Activated B cell treated with CpG ODN at 0.5 μM for 24 hours (primary cell): ENCODE measurements at regions not wholly inside any gene's neighbourhood (a gene's known extent, or its start where the extent isn't known, plus 50 kb on each side); places are given as distances from the start of the nearest gene placed in this dataset.

ENCODE experiments used
- ATAC-seq: fragments of 200-7000 bp; cut with Tn5 transposase; one replicate; pipeline ENCODE4 v1.10.0; 2021; ENCODE audit warnings: low read depth, mild to moderate bottlenecking, moderate library complexity
- CTCF ChIA-PET: fragments of 350-600 bp; sonication (Branson Sonifier 250); formaldehyde crosslinking; loops from one replicate; lab custom pipeline; 2021; ENCODE audit warnings: antibody characterized with exemption; lab: Charles Lee
- POLR2A ChIA-PET: fragments of 350-600 bp; sonication (Branson Sonifier 250); formaldehyde crosslinking; loops from one replicate; lab custom pipeline; 2021; ENCODE audit warnings: antibody characterized with exemption; lab: Charles Lee
- DNase-seq: peaks from one replicate; pipeline ENCODE4 v3.0.0; 2022
- H3K27ac Mint-ChIP-seq: one replicate; pipeline ENCODE4 v1.8.0; 2020; ENCODE audit warnings: mixed read lengths
- H3K27me3 Mint-ChIP-seq: one replicate; pipeline ENCODE4 v1.8.0; 2021; ENCODE audit warnings: mixed read lengths
- H3K36me3 Mint-ChIP-seq: one replicate; pipeline ENCODE4 v1.8.0; 2021; ENCODE audit warnings: low read depth, mixed read lengths
- H3K4me1 Mint-ChIP-seq: one replicate; pipeline ENCODE4 v1.8.0; 2021; ENCODE audit warnings: mixed read lengths
- H3K4me3 Mint-ChIP-seq: one replicate; pipeline ENCODE4 v1.8.0; 2020; ENCODE audit warnings: mild to moderate bottlenecking, mixed read lengths
- H3K9me3 Mint-ChIP-seq: one replicate; pipeline ENCODE4 v1.8.0; 2020; ENCODE audit warnings: mixed read lengths
- CTCF ChIP-seq: fragments of 200-600 bp; IDR thresholded peaks from one replicate; pipeline ENCODE4 v1.8.0; 2022; ENCODE audit warnings: antibody characterized with exemption, mild to moderate bottlenecking
- intact Hi-C: fragments of 100-400 bp; cut with micrococcal nuclease; formaldehyde crosslinking; loops from one replicate; pipeline ENCODE4 v1.15.1; 2024

- H3K4me1 Mint-ChIP-seq = peaks cover 24% of the 10 kb centered on the region
- no peak overlapping the region for H3K27ac Mint-ChIP-seq
- no peaks in the 10 kb centered on the region for H3K36me3 Mint-ChIP-seq
- POLR2A ChIA-PET = no interaction called here
- DNase-seq (no peak), ATAC-seq (no peak)
- H3K9me3 Mint-ChIP-seq = no peaks in the 10 kb centered on the region
- TF ChIP-seq CTCF = no peak
- H3K27me3 Mint-ChIP-seq = peaks cover 33% of the 10 kb centered on the region
- intact Hi-C loops = loop anchor here (5.0 to 10.0 kb wide), 2 partner anchors 97 to 346 kb away; no protein-coding TSS in a partner anchor
- CTCF ChIA-PET = interaction anchor here (1.3 kb wide), 1 partner anchor 935 kb away, joined by 4 read pairs; no protein-coding TSS in a partner anchor
- no peak overlapping the region for H3K4me3 Mint-ChIP-seq
These were observed 63.9 kb downstream of the MAT2B start for GRCh38 chr5:163569284-163569683.

GRCh38 chr5:163571744-163572143, 66.3 kb downstream of the MAT2B start:
- Mint-ChIP-seq H3K27me3 (peaks cover 23% of the 10 kb centered on the region), H3K9me3 (no peaks in the 10 kb centered on the region), H3K27ac (no peak overlapping the region), H3K4me3 (no peak overlapping the region), H3K36me3 (no peaks in the 10 kb centered on the region), H3K4me1 (peaks cover 5% of the 10 kb centered on the region)
- ATAC-seq (no peak), DNase-seq (no peak)
- ChIA-PET POLR2A (no interaction called here), CTCF (no interaction called here)
- intact Hi-C loops = no loop called here
- TF ChIP-seq CTCF = no peak

GRCh38 chr5:163574472-163575440, 69.3 kb downstream of the MAT2B start:
- CTCF ChIA-PET = no interaction called here
- intact Hi-C loops = no loop called here
- no peak for TF ChIP-seq CTCF
- H3K4me1 Mint-ChIP-seq = no peaks in the 10 kb centered on the region
- H3K36me3 Mint-ChIP-seq = no peaks in the 10 kb centered on the region
- ATAC-seq (no peak), DNase-seq (no peak)
- peaks cover 11% of the 10 kb centered on the region for H3K27me3 Mint-ChIP-seq
- no peak overlapping the region for H3K4me3 Mint-ChIP-seq
- H3K27ac Mint-ChIP-seq = no peak overlapping the region
- peaks cover 3% of the 10 kb centered on the region for H3K9me3 Mint-ChIP-seq
- POLR2A ChIA-PET = no interaction called here

- ChIA-PET CTCF (no interaction called here), POLR2A (no interaction called here)
- Mint-ChIP-seq H3K36me3 (no peaks in the 10 kb centered on the region), H3K27me3 (peaks cover 15% of the 10 kb centered on the region), H3K9me3 (peaks cover 4% of the 10 kb centered on the region), H3K4me3 (no peak overlapping the region), H3K27ac (no peak overlapping the region), H3K4me1 (no peaks in the 10 kb centered on the region)
- intact Hi-C loops = no loop called here
- ATAC-seq (no peak), DNase-seq (no peak)
- no peak for TF ChIP-seq CTCF
These were observed 73.2 kb downstream of the MAT2B start for GRCh38 chr5:163578652-163579051.

- CTCF ChIA-PET = interaction anchor here (0.5 kb wide), 1 partner anchor 919 kb away, joined by 3 read pairs; no protein-coding TSS in a partner anchor
- ATAC-seq = no peak
- peaks cover 11% of the 10 kb centered on the region for H3K27me3 Mint-ChIP-seq
- intact Hi-C loops = no loop called here
- no peaks in the 10 kb centered on the region for H3K36me3 Mint-ChIP-seq
- peaks cover 4% of the 10 kb centered on the region for H3K9me3 Mint-ChIP-seq
- no peak for DNase-seq
- H3K27ac Mint-ChIP-seq = no peak overlapping the region
- no peak overlapping the region for H3K4me3 Mint-ChIP-seq
- POLR2A ChIA-PET = no interaction called here
- TF ChIP-seq CTCF = no peak
- H3K4me1 Mint-ChIP-seq = no peaks in the 10 kb centered on the region
These were observed 74.3 kb downstream of the MAT2B start for GRCh38 chr5:163579729-163580128.
